DMS114 treated with DMSO at 0.1 percent for 48 hours (cell line): ENCODE measurements at regions not wholly inside any gene's neighbourhood (a gene's known extent, or its start where the extent isn't known, plus 50 kb on each side); places are given as distances from the start of the nearest gene placed in this dataset.
"Not testable (repeated sequence)": the region's sequence is repeated elsewhere in the genome, so short reads cannot be mapped to it uniquely, and the experiment has no call there.

Experiments
- DNase-seq: peaks from one replicate; lab custom pipeline; 2025; ENCODE audit not compliant: unreplicated experiment; lab: John Stamatoyannopoulos, UW

DNA sequence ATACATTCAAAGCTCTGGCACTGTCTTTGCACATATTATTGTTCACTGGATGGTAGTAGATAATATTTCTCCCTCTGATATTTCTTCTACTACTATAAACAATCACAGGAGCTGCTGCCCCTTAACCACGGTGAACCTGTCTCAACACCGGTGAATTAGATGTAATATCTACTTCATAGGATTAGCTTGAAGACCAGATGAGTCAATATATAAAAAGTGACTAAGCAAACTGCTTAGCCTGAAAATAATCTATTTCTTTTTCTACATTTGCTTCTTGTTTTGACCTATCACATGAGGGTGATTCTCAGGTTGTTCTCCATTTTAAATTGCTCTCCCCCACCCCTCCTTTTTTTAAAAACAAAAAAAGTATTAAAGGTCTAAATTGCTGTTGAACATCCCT, 645.5 kb downstream of the ANKRD50 start:
- no peak for DNase-seq

DNA sequence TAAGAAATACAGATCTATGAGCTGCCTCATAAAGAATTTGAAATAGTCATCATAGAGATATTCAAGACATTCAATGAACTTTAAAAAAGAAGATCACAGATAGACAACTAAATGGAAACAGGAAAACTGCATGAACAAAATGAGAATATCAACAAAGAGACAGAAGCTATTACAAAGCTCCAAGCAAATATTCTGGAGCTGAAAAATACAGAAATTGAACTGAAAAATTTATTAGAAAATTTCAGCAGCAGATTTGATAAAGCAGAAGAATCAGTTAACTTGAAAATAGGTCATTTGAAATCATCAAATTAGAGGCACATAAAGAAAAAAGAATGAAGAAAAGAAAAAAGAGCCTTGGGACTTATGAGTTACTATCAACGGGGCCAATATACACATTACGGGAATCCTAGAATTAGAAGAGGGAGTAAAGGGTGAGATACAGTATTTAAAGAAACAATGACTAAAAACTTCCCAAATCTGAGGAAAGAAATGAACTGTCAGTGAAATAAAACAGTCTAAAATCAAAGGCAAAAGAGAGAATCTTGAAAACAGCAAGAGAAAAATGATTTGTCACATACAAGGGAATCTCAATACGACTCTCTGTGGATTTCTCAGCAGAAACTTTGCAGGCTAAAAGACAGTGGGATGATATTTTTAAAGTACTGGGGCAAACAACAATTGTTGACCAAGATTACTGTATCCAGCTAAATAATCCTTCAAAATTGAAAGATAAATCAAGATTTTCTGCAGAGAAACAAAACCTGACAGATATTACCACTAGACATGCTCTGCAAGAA, 641.6 kb downstream of the ANKRD50 start:
- DNase-seq = no peak

DNA sequence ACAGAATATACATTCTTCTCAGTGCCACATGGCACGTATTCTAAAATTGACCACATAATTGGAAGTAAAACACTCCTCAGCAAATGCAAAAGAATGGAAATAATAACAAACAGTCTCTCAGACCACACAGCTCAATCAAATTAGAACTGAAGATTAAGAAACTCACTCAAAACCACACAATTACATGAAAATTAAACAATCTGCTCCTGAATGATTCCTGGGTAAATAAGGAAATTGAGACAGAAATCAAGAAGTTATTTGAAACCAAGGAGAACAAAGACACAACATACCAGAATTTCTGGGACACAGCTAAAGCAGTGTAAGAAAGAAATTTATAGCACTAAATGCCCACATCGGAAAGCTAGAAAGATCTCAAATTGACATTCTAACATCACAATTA, 637.3 kb downstream of the ANKRD50 start:
- not testable (repeated sequence) for DNase-seq

DNA sequence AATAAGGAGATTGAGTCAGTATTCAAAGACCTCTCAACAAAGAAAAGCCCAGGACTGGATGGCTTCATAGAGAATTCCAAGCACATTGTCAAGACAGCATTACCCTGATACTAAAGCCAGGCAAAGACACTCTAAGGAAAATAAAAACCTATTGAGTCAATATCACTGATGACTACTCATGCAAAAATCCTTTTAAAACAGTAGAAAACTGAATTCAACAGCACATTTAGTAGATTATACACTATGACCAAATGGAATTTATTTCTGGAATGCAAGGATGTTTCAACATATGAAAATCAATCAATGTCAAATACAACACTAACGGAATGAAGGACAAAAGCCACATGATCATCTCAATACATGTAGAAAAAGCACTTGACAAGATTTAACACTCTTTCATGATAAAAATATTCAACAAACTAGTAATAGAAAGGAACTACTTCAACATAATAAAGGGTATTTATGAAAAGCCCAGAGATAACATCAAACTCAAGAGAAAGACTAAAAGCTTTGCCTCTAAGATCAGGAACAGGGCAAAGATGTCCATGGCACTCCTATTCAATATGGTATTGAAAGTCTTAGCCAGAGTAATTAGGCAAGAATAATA, 633.3 kb downstream of the ANKRD50 start:
- no peak for DNase-seq

DNA sequence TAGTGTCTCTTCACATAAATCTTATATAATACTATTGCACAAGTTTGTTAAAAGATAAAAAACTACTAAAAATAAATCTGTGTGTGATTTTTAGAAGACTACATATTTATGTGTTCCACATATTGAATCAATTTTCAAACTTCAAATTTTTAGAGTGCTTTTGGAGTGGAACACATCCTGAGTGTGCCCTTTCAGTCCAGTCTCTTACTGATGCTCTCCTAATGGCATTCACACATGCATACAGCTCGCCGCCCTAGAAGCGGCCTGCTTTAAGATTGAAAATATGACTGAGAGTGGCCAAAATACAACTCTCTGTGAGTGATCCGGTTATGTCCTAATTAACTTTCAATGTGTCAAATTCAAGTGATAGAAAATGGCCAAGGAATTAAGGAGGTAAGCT, 628.8 kb downstream of the ANKRD50 start:
- DNase-seq = no peak

DNA sequence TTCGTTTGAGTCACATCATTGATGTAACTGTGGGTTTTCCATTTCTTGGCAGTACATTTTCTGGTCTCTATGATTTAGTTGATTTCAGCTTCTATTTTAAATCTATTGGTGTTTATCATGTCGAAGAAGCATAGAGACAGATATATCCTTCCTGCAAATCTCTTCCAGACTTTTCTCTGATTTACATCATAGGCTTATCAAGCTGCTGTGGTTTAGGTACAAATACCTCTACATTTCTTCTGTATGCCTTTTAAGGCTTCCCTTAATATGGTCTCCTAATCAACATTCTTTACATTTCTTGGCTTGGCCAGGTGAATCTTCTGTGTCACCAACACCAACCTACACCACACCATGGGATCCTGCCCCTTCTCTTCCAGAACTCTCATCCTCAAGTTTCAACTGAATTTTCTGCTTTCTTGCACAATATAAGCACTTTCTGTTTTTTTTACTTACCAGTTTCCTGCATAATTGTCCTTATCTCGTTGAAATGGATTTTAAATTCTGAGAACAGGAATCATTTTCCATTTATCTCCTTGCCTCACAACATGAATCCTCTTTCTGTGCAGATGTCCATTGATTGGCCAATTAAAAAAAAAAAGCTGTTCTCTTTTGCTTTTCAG, 626.9 kb downstream of the ANKRD50 start:
- DNase-seq = no peak

DNA sequence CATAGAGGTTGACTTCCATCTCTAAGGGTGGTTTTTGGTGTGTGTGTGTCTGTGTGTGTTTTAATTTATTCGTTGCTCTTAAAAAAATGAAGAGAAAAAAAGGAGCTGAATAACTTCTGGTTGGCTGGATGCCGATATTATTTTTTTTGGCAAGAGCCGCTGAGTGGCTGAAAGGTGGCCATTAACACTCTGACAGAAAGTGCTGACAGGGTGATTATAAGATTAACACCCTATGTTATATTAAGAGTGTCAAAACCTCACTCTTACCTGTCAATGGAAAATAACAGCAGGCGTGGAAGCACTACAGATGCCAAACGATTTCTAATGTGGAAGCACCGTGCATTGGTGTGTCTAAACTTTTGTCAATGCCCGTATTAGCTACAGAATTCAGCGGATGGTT, 622.5 kb downstream of the ANKRD50 start:
- DNase-seq = no peak

DNA sequence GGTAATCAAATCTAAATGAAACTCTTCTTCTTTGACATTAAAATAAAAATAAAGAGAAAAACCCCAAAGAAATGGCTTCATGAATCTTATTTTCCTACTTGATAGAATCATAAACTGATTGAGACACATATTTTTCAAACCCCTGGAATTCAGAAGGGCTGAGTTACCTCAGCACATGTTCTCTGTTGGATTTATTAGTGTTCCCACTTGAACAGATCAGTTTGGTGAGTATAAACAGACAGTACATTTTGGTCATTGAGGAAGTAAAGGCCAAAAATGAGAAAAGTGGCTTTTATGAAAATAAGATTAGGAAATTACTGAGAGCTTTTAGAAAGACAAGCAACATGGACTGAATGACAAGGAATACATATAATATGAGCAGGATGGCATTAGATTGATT, 620.4 kb downstream of the ANKRD50 start:
- DNase-seq = no peak

DNA sequence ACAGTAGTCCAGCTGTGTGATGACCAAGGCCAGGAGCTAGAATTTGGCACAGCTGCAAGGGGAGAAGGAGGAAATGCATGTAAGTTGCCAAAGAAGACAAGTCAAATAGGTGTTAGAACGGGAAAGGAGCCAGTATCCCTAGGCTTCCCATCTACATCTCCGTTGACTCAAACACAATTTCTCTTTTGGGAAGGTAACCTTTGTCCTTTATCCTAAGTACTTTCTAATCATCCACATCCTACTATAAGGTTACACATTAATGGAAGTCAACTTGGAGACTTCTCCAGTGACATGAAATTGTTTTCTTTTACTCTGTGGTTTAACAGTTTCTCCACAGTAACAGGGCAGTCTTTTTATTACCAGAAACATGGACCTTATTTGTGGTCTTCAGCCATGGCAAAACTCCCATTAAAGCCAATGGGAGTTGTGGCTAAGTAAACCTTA, 620.0 kb downstream of the ANKRD50 start:
- DNase-seq = no peak

DNA sequence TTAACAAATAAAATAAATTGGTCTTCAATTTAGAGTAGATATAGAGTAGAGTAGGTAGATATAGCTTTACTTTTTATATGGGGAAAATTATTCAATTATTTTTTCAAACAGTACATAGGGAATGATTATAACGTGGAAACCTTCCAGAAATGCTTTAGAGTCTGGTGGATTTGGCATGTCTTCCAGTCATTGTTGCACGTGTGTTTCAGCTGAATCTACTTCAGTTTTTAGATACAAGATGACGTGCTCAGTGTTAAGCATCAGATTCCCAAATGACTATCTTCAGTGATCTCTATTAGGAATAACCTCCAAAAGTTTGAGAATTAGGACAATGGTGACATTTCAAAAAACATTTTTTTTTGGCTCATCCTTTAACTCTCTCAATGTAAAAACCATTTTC, 616.9 kb downstream of the ANKRD50 start:
- no peak for DNase-seq

DNA sequence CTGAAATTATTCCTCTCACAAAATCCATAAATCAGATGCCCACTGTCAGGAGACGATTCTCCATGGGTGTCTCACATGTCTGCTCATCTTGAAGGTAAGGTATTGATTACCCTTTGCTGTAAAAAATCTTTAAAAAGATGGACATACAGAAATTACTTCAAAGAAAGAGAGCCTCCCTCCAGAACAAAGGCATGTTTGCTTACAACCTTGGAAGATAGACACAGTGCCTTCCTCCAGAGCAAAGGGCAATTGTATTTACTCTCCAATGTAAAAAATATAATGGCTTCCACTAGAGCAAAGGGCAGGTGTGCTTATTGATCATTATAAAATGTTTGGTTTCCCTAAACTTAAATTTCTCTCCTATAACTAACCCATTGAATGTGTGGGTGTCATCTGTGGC, 616.2 kb downstream of the ANKRD50 start:
- DNase-seq = no peak

DNA sequence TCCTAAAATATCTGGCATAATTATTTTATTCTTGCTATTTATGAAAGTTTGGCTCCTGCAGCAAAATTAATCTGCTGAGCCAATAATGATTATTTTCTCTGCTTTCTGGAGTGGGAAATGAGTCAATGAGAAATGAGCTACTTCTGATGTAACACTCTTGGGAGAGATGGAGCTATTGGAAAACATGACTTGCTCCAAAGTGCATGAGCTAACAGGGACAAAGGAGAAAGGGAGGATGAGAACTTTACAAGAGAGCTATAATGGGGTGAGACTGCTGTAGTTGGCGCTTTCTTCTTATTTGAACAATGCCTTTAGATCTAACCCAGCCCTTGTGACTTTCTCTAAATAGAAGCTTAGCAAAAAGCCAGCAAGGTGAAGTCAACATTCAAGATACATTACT, 615.1 kb downstream of the ANKRD50 start:
- no peak for DNase-seq

DNA sequence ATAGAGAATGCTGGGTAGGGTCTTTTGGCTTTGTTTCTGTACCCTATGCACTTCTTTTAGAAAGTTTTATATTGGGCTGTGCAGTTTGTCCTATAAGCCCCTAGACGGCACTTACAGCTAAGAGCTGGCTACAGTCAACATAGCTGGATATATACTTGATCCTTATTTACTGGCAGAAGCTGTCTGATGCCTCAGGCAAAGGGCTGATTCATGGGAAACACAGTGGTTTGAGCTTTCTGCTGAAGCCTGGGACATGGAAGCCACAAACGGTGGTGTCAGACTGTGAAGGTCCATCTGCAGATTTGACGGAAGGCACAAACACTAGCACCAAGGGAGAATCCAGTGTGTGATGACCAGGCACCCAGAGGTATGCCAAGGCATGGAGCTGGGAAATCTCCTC, 608.4 kb downstream of the ANKRD50 start:
- DNase-seq = no peak

DNA sequence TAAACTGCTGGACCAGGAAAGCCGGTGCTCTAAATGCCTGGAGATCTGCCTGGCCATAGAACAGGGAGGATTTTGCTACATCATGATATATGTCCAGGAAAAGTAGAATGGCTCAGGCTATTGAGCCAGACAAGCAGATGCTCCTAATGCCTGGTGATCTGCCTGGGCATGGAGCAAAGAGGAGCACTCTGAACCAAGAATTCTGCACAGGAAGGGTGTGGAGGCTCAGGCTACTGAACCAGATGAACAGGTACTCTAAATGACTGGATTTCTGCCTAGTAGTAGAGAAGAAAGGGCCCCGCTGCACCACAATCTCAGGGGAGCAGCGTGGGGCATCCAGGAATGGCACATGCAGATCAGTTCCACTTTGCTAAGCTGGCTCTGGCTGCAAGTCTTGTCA, 607.9 kb downstream of the ANKRD50 start:
- no peak for DNase-seq

DNA sequence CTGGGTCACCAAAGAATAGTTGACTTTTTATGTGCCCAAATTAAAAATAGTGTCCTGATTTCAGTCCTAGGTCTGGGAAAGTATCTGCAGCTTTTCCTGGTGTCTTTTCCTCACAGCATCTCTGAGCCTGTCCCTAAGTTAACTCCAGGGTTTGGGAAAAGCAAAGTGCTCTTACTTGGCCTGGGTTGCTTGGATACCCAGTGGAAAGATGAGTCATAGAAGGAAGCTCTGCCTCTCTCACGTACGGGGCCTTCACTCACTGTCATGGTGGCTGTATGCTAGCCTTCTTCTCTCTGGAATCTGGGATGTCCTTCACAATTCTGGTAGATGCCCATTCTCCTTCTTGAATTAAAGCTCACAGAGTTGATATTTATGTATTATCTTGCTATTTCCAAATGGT, 607.3 kb downstream of the ANKRD50 start:
- DNase-seq = no peak

DNA sequence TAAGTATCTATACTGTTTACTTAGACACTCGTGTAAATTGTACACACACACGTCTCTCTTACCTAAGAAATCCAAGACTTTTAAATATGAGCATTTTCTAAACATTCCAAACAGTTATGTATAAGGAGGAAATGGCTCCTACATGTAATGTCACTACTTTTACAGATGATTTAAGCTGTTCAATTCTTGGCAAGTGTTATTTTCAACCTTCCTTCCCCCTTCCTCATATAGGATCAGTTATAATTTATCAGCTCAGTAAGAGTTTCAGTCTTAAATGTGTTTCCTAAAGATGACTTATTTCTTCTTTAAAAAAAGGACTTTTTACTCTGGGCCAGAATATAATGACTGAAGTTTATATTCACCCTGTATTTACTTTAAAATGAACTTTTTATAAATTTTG, 601.1 kb downstream of the ANKRD50 start:
- DNase-seq = no peak

DNA sequence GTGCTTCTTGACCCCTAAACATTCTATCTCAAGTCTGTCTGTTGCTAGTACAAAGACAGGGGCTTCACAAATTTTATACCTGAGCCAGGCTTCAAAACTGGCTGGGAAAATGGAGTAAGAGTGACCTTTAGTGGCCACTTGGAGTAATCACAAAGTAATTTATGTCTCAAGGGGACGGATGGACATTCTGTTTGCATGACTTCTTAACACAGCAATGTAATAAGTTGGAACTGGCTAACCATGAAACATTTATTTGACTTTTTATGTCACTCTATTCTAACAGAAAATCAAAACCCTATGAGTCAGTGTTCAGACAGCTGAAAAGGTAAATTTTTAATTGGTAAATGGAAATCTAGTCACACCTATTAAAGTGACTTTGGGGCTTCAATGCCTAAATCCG, 600.6 kb downstream of the ANKRD50 start:
- DNase-seq = peak; percentile 3

DNA sequence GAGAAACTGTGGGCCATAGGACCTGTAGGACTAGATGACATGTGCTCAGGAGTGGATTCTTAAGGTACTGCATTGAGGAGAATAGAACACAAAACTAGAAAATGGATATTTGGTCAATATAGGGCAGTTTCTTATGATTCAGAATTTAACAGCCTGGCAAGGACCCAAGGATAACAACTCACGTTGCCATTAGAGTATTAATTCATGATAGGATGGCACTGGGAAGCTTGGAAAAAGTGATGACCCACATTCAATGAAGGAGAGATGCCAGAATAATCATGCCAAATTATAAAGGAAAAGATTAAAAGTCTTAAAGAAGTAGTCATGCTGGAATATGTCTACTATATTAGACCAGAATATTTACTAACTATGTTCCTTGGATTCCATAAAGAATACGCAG, 594.5 kb downstream of the ANKRD50 start:
- DNase-seq = no peak

DNA sequence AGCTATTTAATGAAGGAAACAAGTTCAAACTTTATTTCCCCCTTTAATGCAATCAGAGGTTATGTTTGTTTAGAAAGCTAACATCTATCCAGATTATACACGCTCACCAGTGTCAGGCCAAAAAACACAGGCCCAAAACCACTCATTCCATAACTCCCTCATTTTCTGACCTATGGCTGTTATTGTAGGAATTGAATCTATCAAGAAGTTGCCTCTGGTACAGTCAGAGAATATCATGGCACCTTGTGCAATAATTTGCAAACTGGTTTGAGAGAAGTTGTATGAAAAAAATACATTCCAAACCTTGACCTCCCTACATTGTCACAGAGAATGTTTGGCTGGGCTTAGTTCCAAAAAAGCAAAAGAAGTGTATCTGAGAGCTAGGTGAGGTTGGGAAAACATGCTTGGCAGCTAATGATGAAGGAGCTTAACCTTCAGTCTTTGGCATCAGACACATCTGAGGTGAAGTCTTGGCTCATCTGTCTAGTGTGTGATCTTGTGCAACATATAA, 591.0 kb downstream of the ANKRD50 start:
- no peak for DNase-seq

DNA sequence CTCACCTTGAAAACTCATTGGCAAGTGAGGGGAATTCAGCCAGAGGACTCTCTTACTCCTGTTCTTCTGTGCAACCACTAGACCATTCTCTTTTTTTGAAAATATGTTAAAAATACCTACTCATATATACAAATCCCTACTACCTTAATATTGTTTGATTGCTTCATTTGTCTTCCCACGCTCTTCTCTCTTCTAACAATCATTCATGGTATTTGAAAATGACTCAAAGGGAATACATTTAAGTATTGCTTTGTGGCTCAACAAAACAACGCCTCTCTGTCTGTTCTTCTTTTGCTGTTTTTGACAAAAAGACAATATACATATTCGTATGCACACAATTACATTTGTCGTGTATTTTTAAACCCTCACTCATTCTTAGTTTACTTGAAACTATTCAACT, 589.4 kb downstream of the ANKRD50 start:
- no peak for DNase-seq

DNA sequence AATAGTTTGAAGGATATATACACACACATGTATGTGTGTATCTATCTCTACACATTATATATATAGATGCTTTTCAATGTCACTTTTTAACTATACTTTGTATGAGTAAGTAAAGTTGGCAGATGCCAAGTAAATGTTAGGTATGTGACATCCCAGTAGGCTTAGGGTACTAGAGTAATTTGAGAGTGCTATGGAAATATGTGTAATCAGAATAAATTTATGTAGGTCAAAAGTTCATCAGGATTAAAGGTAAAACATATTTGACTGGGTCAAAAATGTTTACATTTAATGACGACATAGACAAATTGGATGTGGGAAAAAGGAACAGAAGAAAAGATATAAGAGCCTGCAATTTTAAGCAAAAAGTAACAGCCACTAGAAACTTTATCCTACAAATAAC, 588.8 kb downstream of the ANKRD50 start:
- no peak for DNase-seq

DNA sequence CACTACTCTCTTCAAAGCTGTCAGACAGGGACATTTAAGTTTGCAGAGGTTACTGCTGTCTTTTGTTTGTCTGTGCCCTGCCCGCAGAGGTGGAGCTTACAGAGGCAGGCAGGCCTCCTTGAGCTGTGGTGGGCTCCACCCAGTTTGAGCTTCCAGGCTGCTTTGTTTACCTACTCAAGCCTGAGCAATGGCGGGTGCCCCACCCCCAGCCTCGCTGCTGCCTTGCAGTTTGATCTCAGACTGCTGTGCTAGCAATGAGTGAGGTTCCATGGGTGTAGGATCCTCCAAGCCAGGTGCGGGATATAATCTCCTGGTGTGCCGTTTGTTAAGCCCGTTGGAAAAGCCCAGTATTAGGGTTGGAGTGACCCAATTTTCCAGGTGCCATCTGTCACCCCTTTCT, 581.2 kb downstream of the ANKRD50 start:
- DNase-seq = not testable (repeated sequence)
